GM19035 (cell line): ENCODE measurements at regions not wholly inside any gene's neighbourhood (a gene's known extent, or its start where the extent isn't known, plus 50 kb on each side); places are given as distances from the start of the nearest gene placed in this dataset.
"Not testable (repeated sequence)": the region's sequence is repeated elsewhere in the genome, so short reads cannot be mapped to it uniquely, and the experiment has no call there.

Experiments
- ATAC-seq: cut with Tn5 transposase; IDR thresholded peaks from one replicate; pipeline ENCODE4 v1.9.1; 2021; ENCODE audit not compliant: unreplicated experiment

- ATAC-seq: no peak
These were observed 772.0 kb downstream of the LTN1 start for GRCh38 chr21:28220680-28221079.

GRCh38 chr21:28216976-28217523 lies 775.6 kb downstream of the LTN1 start:
- ATAC-seq: no peak

- ATAC-seq: no peak
These were observed 777.3 kb downstream of the LTN1 start for GRCh38 chr21:28215214-28215954.

GRCh38 chr21:28214786-28215185 lies 777.9 kb downstream of the LTN1 start:
- ATAC-seq: no peak

GRCh38 chr21:28213261-28213660 lies 779.4 kb downstream of the LTN1 start:
- ATAC-seq: no peak

- ATAC-seq: no peak
These were observed 780.6 kb downstream of the LTN1 start for GRCh38 chr21:28212061-28212460.

- ATAC-seq: no peak
These were observed 785.1 kb downstream of the LTN1 start for GRCh38 chr21:28207436-28208173.

- no peak for ATAC-seq
These were observed 792.0 kb downstream of the LTN1 start for GRCh38 chr21:28200726-28201125.

- ATAC-seq: no peak
These were observed 795.7 kb downstream of the LTN1 start for GRCh38 chr21:28196981-28197380.

GRCh38 chr21:28193189-28193588 lies 799.5 kb downstream of the LTN1 start:
- ATAC-seq: no peak

GRCh38 chr21:28186604-28187003 lies 806.1 kb downstream of the LTN1 start:
- ATAC-seq: no peak

GRCh38 chr21:28181730-28182129 lies 810.9 kb downstream of the LTN1 start:
- ATAC-seq: no peak

GRCh38 chr21:28179136-28179535 lies 813.5 kb downstream of the LTN1 start:
- no peak for ATAC-seq

GRCh38 chr21:28177124-28177523 lies 815.6 kb downstream of the LTN1 start:
- no peak for ATAC-seq

- ATAC-seq: no peak
These were observed 818.0 kb downstream of the LTN1 start for GRCh38 chr21:28174701-28175100.

GRCh38 chr21:28174006-28174405 lies 818.7 kb downstream of the LTN1 start:
- no peak for ATAC-seq

- ATAC-seq: no peak
These were observed 820.3 kb downstream of the LTN1 start for GRCh38 chr21:28172376-28172775.

GRCh38 chr21:28167366-28167765 lies 825.3 kb downstream of the LTN1 start:
- no peak for ATAC-seq

GRCh38 chr21:28164519-28164918 lies 828.2 kb downstream of the LTN1 start:
- not testable (repeated sequence) for ATAC-seq

- ATAC-seq: not testable (repeated sequence)
These were observed 830.6 kb downstream of the LTN1 start for GRCh38 chr21:28162052-28162451.

GRCh38 chr21:28160378-28160777 lies 832.3 kb downstream of the LTN1 start:
- ATAC-seq: no peak

GRCh38 chr21:28159396-28159795 lies 833.3 kb downstream of the LTN1 start:
- ATAC-seq: no peak
